ES-I3 (cell line): ENCODE measurements at regions not wholly inside any gene's neighbourhood (a gene's known extent, or its start where the extent isn't known, plus 50 kb on each side); places are given as distances from the start of the nearest gene placed in this dataset.

Experiments used
- H3K36me3 ChIP-seq: 2 replicates; pipeline ENCODE4 v1.6.1; 2013; ENCODE audit warnings: mild to moderate bottlenecking, low read length, control low read depth, moderate library complexity; ENCODE audit not compliant: insufficient read depth
- H3K4me1 ChIP-seq: 2 replicates; pipeline ENCODE4 v1.6.1; 2013; ENCODE audit warnings: mild to moderate bottlenecking, control low read depth, low read length; ENCODE audit not compliant: insufficient read depth
- H3K9ac ChIP-seq: 2 replicates; pipeline ENCODE4 v1.6.1; 2013; ENCODE audit warnings: low read depth, mild to moderate bottlenecking, low read length, moderate library complexity
- H3K9me3 ChIP-seq: 2 replicates; pipeline ENCODE4 v1.6.1; 2013; ENCODE audit warnings: mild to moderate bottlenecking, low read length, moderate library complexity; ENCODE audit not compliant: control insufficient read depth, insufficient read depth

- H3K4me1 ChIP-seq: peaks cover 10% of the 10 kb centered on the region; the same call in 1 of the 2 replicates
- no peak overlapping the region for H3K9ac ChIP-seq
- H3K36me3 ChIP-seq: no peaks in the 10 kb centered on the region
Measured at GRCh38 chr5:96254980-96255691, 177.9 kb downstream of the PCSK1 start.

GRCh38 chr5:96253140-96253539, 179.9 kb downstream of the PCSK1 start:
- Histone ChIP-seq H3K9ac (no peak overlapping the region), H3K36me3 (no peaks in the 10 kb centered on the region), H3K9me3 (no peaks in the 10 kb centered on the region), H3K4me1 (0 out of 2 replicates have a peak, but pooled peaks cover 3% of the 10 kb centered on the region)

More at GRCh38 chr5:96254980-96255691, 177.9 kb downstream of the PCSK1 start:
- H3K9me3 ChIP-seq: no peaks in the 10 kb centered on the region

- H3K4me1 ChIP-seq: no peaks in the 10 kb centered on the region
- H3K9me3 ChIP-seq: no peaks in the 10 kb centered on the region
- H3K36me3 ChIP-seq: no peaks in the 10 kb centered on the region
- H3K9ac ChIP-seq: no peak overlapping the region
Measured at GRCh38 chr5:96252596-96252995, 180.5 kb downstream of the PCSK1 start.

- no peaks in the 10 kb centered on the region for H3K9me3 ChIP-seq
- H3K9ac ChIP-seq: no peak overlapping the region
- no peaks in the 10 kb centered on the region for H3K4me1 ChIP-seq
- no peaks in the 10 kb centered on the region for H3K36me3 ChIP-seq
Measured at GRCh38 chr5:96250782-96251181, 182.3 kb downstream of the PCSK1 start.

GRCh38 chr5:96248131-96248530, 184.9 kb downstream of the PCSK1 start:
- no peaks in the 10 kb centered on the region for H3K9me3 ChIP-seq
- no peaks in the 10 kb centered on the region; the same call in 1 of the 2 replicates for H3K4me1 ChIP-seq
- no peak overlapping the region for H3K9ac ChIP-seq
- no peaks in the 10 kb centered on the region for H3K36me3 ChIP-seq

- H3K4me1 ChIP-seq: no peaks in the 10 kb centered on the region; the same call in 1 of the 2 replicates
- H3K9ac ChIP-seq: no peak overlapping the region
- no peaks in the 10 kb centered on the region for H3K36me3 ChIP-seq
- no peaks in the 10 kb centered on the region for H3K9me3 ChIP-seq
Measured at GRCh38 chr5:96247708-96248107, 185.3 kb downstream of the PCSK1 start.

GRCh38 chr5:96247097-96247701, 185.8 kb downstream of the PCSK1 start:
- Histone ChIP-seq H3K9me3 (no peaks in the 10 kb centered on the region), H3K9ac (no peak overlapping the region), H3K4me1 (no peaks in the 10 kb centered on the region; the same call in 1 of the 2 replicates), H3K36me3 (no peaks in the 10 kb centered on the region)

- H3K9ac ChIP-seq: no peak overlapping the region
- no peaks in the 10 kb centered on the region for H3K36me3 ChIP-seq
- H3K4me1 ChIP-seq: no peaks in the 10 kb centered on the region; the same call in 1 of the 2 replicates
- no peaks in the 10 kb centered on the region for H3K9me3 ChIP-seq
Measured at GRCh38 chr5:96245140-96246091, 187.6 kb downstream of the PCSK1 start.

GRCh38 chr5:96244696-96245095, 188.4 kb downstream of the PCSK1 start:
- Histone ChIP-seq H3K4me1 (no peaks in the 10 kb centered on the region; the same call in 1 of the 2 replicates), H3K9ac (no peak overlapping the region), H3K9me3 (no peaks in the 10 kb centered on the region), H3K36me3 (no peaks in the 10 kb centered on the region)

GRCh38 chr5:96243862-96244261, 189.2 kb downstream of the PCSK1 start:
- Histone ChIP-seq H3K9ac (no peak overlapping the region), H3K36me3 (no peaks in the 10 kb centered on the region), H3K4me1 (no peaks in the 10 kb centered on the region; the same call in 1 of the 2 replicates), H3K9me3 (no peaks in the 10 kb centered on the region)

- no peaks in the 10 kb centered on the region for H3K9me3 ChIP-seq
- no peaks in the 10 kb centered on the region; the same call in 1 of the 2 replicates for H3K4me1 ChIP-seq
- no peaks in the 10 kb centered on the region for H3K36me3 ChIP-seq
- H3K9ac ChIP-seq: no peak overlapping the region
Measured at GRCh38 chr5:96243203-96243602, 189.8 kb downstream of the PCSK1 start.

GRCh38 chr5:96242571-96242970, 190.5 kb downstream of the PCSK1 start:
- Histone ChIP-seq H3K4me1 (no peaks in the 10 kb centered on the region; the same call in 1 of the 2 replicates), H3K9me3 (no peaks in the 10 kb centered on the region), H3K36me3 (no peaks in the 10 kb centered on the region), H3K9ac (no peak overlapping the region)

- Histone ChIP-seq H3K9ac (no peak overlapping the region), H3K36me3 (no peaks in the 10 kb centered on the region), H3K4me1 (no peaks in the 10 kb centered on the region), H3K9me3 (no peaks in the 10 kb centered on the region)
Measured at GRCh38 chr5:96236831-96237230, 196.2 kb downstream of the PCSK1 start.

- H3K9ac ChIP-seq: no peak overlapping the region
- H3K4me1 ChIP-seq: no peaks in the 10 kb centered on the region
- no peaks in the 10 kb centered on the region for H3K9me3 ChIP-seq
- H3K36me3 ChIP-seq: no peaks in the 10 kb centered on the region
Measured at GRCh38 chr5:96236051-96236450, 197.0 kb downstream of the PCSK1 start.
